Kidney (tissue), 13 donors: ENCODE measurements at regions not wholly inside any gene's neighbourhood (a gene's known extent, or its start where the extent isn't known, plus 50 kb on each side); places are given as distances from the start of the nearest gene placed in this dataset.

ENCODE experiments used
- DNase-seq, 5 donors: peaks; one replicate each; pipeline ENCODE4 v3.0.0-alpha.2; 2013 to 2020
- FAIRE-seq: peaks from 2 replicates; lab custom pipeline; 2012; peaks lifted over from hg19 to GRCh38; lab: Jason Lieb, UNC
- H3K27ac ChIP-seq, 2 donors: one replicate each; pipeline ENCODE4 v1.7.0; 2013; ENCODE audit warnings: low read depth in 2 of 2, low read length in 2 of 2, inconsistent platforms in 1 of 2
- H3K27me3 ChIP-seq: one replicate; pipeline ENCODE4 v1.7.1; 2013; ENCODE audit warnings: low read length, inconsistent platforms; ENCODE audit not compliant: control insufficient read depth, insufficient read depth
- H3K36me3 ChIP-seq, 3 donors: one replicate each; pipeline versions ENCODE4 v1.7.0 to v1.7.1; 2013; ENCODE audit warnings: low read length in 3 of 3, control low read depth in 1 of 3, inconsistent platforms in 1 of 3; ENCODE audit not compliant: insufficient read depth in 3 of 3, control insufficient read depth in 2 of 3
- H3K4me1 ChIP-seq, 3 donors: one replicate each; pipeline versions ENCODE4 v1.7.0 to v1.7.1; 2013; ENCODE audit warnings: low read length in 3 of 3, inconsistent platforms in 1 of 3, low read depth in 1 of 3; ENCODE audit not compliant: control insufficient read depth in 2 of 3, insufficient read depth in 2 of 3
- H3K4me3 ChIP-seq, 3 donors: one replicate each; pipeline versions ENCODE4 v1.7.0 to v1.8.1; 2013; ENCODE audit warnings: low read length in 3 of 3, control low read depth in 1 of 3, inconsistent platforms in 1 of 3
- H3K9ac ChIP-seq, 3 donors: one replicate each; pipeline versions ENCODE4 v1.7.0 to v1.7.1; 2013; ENCODE audit warnings: low read length in 3 of 3, control low read depth in 1 of 3, inconsistent platforms in 1 of 3
- H3K9me3 ChIP-seq, 3 donors: one replicate each; pipeline versions ENCODE4 v1.7.0 to v1.7.1; 2013; ENCODE audit warnings: low read length in 3 of 3, control low read depth in 1 of 3, inconsistent platforms in 1 of 3; ENCODE audit not compliant: control insufficient read depth in 2 of 3, insufficient read depth in 1 of 3
- CTCF ChIP-seq: IDR thresholded peaks from 3 replicates; pipeline ENCODE4 v1.5.1; 2012; ENCODE audit warnings: mild to moderate bottlenecking, moderate library complexity, borderline replicate concordance; ENCODE audit not compliant: insufficient read depth; ENCODE audit errors: extremely low read depth
- intact Hi-C: fragments of 100-400 bp; cut with DNase I; formaldehyde crosslinking; loops from one replicate; pipeline ENCODE4 v1.11.1; 2022
- donor health status: control.
- donor health status: control.
- donor health status: control.
- donor health status: control.
- donor health status: control.
- donor health status: DM: yes; HTN: yes; CAD: no.
- donor health status: Normal renal cell carcinoma (clear cell type).

DNA sequence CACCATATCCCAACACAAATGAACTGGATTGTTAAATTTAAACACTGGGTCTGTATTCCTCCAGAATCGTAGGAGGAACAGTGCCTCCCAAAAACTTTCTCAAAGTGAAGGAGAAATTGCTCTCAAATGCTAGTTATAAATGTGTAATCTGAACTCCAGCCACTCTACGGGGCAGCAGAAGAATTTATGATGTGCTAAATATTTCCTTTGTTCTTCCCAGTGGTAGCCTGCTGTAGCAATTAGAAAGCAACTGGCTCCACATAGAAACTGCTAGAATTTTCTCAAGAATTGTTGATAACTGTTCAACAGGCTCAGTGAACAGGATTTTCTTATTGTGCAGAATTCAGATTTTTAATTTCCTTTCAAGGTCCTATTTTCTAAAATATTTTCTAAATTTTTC lies 49.8 kb upstream of the EYA4 start:
- peaks cover 0 to 2% (median 0%) of the 10 kb centered on the region in 3 donors for H3K9me3 ChIP-seq
- TF ChIP-seq CTCF = no peak
- no peaks in the 10 kb centered on the region for H3K4me1 ChIP-seq
- H3K9ac ChIP-seq = no peak overlapping the region
- H3K36me3 ChIP-seq = no peaks in the 10 kb centered on the region
- FAIRE-seq (no peak), DNase-seq (peak in 1 of 5 donors; percentile 32)
- no peaks in the 10 kb centered on the region for H3K27me3 ChIP-seq
- H3K27ac ChIP-seq = no peak overlapping the region
- H3K4me3 ChIP-seq = no peak overlapping the region
- intact Hi-C loops = no loop called here
